GM18508 (cell line): ENCODE measurements at regions not wholly inside any gene's neighbourhood (a gene's known extent, or its start where the extent isn't known, plus 50 kb on each side); places are given as distances from the start of the nearest gene placed in this dataset.

Experiments
- ATAC-seq: cut with Tn5 transposase; IDR thresholded peaks from one replicate; pipeline ENCODE4 v1.9.1; 2021; ENCODE audit warnings: moderate number of reproducible peaks; ENCODE audit not compliant: insufficient read depth, unreplicated experiment

- no peak for ATAC-seq
Measured at GRCh38 chr21:35585878-35586277, 474.4 kb downstream of the SETD4 start.

GRCh38 chr21:35585155-35585554, 475.2 kb downstream of the SETD4 start:
- ATAC-seq, result no peak

- ATAC-seq, result no peak
Measured at GRCh38 chr21:35583566-35584216, 476.6 kb downstream of the SETD4 start.

GRCh38 chr21:35582731-35583130, 477.6 kb downstream of the SETD4 start:
- ATAC-seq, result no peak

- ATAC-seq, result no peak
Measured at GRCh38 chr21:35581640-35582039, 478.7 kb downstream of the SETD4 start.

- ATAC-seq, result no peak
Measured at GRCh38 chr21:35579520-35580293, 480.6 kb downstream of the SETD4 start.

GRCh38 chr21:35578831-35579471, 481.4 kb downstream of the SETD4 start:
- no peak for ATAC-seq

- ATAC-seq, result no peak
Measured at GRCh38 chr21:35578347-35578782, 482.0 kb downstream of the SETD4 start.

- ATAC-seq, result no peak
Measured at GRCh38 chr21:35575280-35575915, 484.9 kb downstream of the SETD4 start.

- no peak for ATAC-seq
Measured at GRCh38 chr21:35573472-35574374, 486.6 kb downstream of the SETD4 start.

GRCh38 chr21:35571910-35572309, 488.4 kb downstream of the SETD4 start:
- ATAC-seq, result no peak

- no peak for ATAC-seq
Measured at GRCh38 chr21:35568643-35569042, 491.7 kb downstream of the SETD4 start.

- no peak for ATAC-seq
Measured at GRCh38 chr21:35566874-35567273, 493.5 kb downstream of the SETD4 start.

- ATAC-seq, result no peak
Measured at GRCh38 chr21:35565204-35565611, 495.1 kb downstream of the SETD4 start.

- ATAC-seq, result no peak
Measured at GRCh38 chr21:35563885-35564451, 496.4 kb downstream of the SETD4 start.

GRCh38 chr21:35562876-35563275, 497.4 kb downstream of the SETD4 start:
- no peak for ATAC-seq

GRCh38 chr21:35561116-35561515, 499.2 kb downstream of the SETD4 start:
- no peak for ATAC-seq

GRCh38 chr21:35559829-35560225, 500.5 kb downstream of the SETD4 start:
- no peak for ATAC-seq

- no peak for ATAC-seq
Measured at GRCh38 chr21:35559128-35559828, 501.0 kb downstream of the SETD4 start.
